ENCODE measurements at regions not wholly inside any gene's neighbourhood (a gene's known extent, or its start where the extent isn't known, plus 50 kb on each side); places are given as distances from the start of the nearest gene placed in this dataset.

- no peak for TF ChIP-seq CTCF (IDR thresholded peaks at IDR 0.05; ENCODE audit: insufficient read depth, low read depth, low read length, missing control alignments)
- no peak for DNase-seq (ENCODE audit: low read depth)
- H3K4me3 ChIP-seq (ENCODE audit: low read depth, low read length): no peak overlapping the region
Measured at GRCh38 chr10:28105561-28105960, 106.7 kb upstream of the ODAD2 start.

- TF ChIP-seq CTCF (IDR thresholded peaks at IDR 0.05; ENCODE audit: insufficient read depth, low read depth, low read length, missing control alignments): no peak
- no peak for DNase-seq (ENCODE audit: low read depth)
- no peak overlapping the region for H3K4me3 ChIP-seq (ENCODE audit: low read depth, low read length)
Measured at GRCh38 chr10:28097633-28098032, 98.8 kb upstream of the ODAD2 start.

DNA sequence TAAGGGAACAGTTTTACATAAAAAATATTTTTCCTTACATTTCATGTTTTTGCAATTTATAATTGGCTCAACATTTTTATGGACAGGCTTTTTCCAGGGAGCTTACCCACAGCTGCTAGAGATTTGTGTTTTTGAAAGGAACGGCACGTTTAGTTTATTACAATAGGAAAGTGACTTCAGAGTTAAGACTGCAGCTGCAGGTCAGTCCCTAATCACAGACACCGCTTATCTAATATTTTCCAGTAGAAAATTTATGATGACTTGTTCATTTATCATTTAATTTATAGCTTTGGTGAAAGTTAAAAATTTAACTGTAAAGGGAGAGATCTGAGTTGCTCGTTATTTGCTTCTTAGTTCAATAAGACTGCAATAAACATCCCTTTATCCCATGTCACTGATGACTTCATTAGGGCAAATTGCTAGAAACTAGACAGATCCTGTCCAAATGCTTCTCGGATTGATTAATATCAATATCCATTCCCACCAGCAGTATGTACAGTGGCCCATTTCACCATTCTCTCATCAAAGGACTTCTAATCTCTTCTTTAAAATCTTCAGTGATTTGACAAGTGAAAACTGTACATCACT lies 97.0 kb upstream of the ODAD2 start:
- TF ChIP-seq CTCF (IDR thresholded peaks at IDR 0.05; ENCODE audit: insufficient read depth, low read depth, low read length, missing control alignments): no peak
- no peak for DNase-seq (ENCODE audit: low read depth)
- H3K4me3 ChIP-seq (ENCODE audit: low read depth, low read length): no peak overlapping the region

GRCh38 chr10:28094121-28094520 lies 95.2 kb upstream of the ODAD2 start:
- DNase-seq (ENCODE audit: low read depth): no peak
- H3K4me3 ChIP-seq (ENCODE audit: low read depth, low read length): no peak overlapping the region
- no peak for TF ChIP-seq CTCF (IDR thresholded peaks at IDR 0.05; ENCODE audit: insufficient read depth, low read depth, low read length, missing control alignments)

DNA sequence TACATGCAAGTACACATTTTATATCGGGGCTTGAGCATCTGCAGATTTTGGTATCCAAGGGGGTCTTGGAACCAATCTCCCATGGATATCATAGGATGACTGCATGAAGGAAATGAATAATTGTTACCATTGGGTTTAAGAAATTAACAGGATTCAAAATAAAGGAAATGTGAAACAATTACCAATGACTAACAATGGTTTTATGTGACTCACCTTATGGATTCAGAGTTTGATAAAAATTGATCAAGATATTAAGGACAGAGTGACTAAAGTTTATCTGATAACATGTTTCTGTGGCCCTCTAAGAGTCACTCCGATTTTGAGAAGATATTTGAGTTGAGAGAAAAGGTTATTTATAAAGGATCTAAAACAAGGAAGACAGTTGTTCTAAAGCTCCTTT lies 93.0 kb upstream of the ODAD2 start:
- DNase-seq (ENCODE audit: low read depth): no peak
- H3K4me3 ChIP-seq (ENCODE audit: low read depth, low read length): no peak overlapping the region
- TF ChIP-seq CTCF (IDR thresholded peaks at IDR 0.05; ENCODE audit: insufficient read depth, low read depth, low read length, missing control alignments): no peak

DNA sequence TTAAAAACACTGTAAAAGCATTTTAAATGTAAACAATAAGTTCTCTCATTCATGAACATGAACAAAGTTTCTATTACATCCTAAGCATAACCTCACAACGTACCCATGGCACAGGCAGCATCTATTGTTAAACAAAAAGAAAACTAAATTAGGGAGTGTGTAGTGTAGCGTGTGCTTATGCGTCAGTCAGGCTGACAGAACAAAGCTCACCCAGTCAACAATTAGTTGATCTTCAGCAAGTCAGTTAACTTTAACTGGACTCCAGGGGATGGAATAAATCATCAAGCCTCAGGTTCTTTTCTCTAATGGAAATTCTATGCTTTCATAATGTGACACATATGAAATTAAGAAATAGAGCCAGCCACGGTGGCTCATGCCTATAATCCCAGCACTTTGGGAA lies 91.6 kb upstream of the ODAD2 start:
- no peak for DNase-seq (ENCODE audit: low read depth)
- TF ChIP-seq CTCF (IDR thresholded peaks at IDR 0.05; ENCODE audit: insufficient read depth, low read depth, low read length, missing control alignments): no peak
- H3K4me3 ChIP-seq (ENCODE audit: low read depth, low read length): no peak overlapping the region

- DNase-seq (ENCODE audit: low read depth): no peak
- H3K4me3 ChIP-seq (ENCODE audit: low read depth, low read length): no peak overlapping the region
- no peak for TF ChIP-seq CTCF (IDR thresholded peaks at IDR 0.05; ENCODE audit: insufficient read depth, low read depth, low read length, missing control alignments)
Measured at GRCh38 chr10:28089467-28089866, 90.6 kb upstream of the ODAD2 start.

Measured in GM12865 (cell line).